H1 (cell line): ENCODE measurements at regions not wholly inside any gene's neighbourhood (a gene's known extent, or its start where the extent isn't known, plus 50 kb on each side); places are given as distances from the start of the nearest gene placed in this dataset.

Source experiments
- CTCF ChIA-PET: fragments of 300-600 bp; sonication (Branson Sonifier 250); formaldehyde crosslinking; loops from one replicate; lab custom pipeline; 2021; ENCODE audit not compliant: partially characterized antibody; lab: Charles Lee
- POLR2A ChIA-PET: fragments of 300-600 bp; sonication (Branson Sonifier 250); formaldehyde crosslinking; loops from one replicate; lab custom pipeline; 2021; ENCODE audit warnings: inconsistent platforms; ENCODE audit not compliant: partially characterized antibody; lab: Charles Lee
- DNase-seq, 2 experiments: peaks; one replicate each; pipeline versions ENCODE4 v3.0.0 to v3.0.0-alpha.2; 2010 to 2022; ENCODE audit warnings: low spot score in 2 of 2, low read depth in 1 of 2, mixed read lengths in 1 of 2
- FAIRE-seq: peaks from 2 replicates; lab custom pipeline; 2011; peaks lifted over from hg19 to GRCh38; lab: Jason Lieb, UNC
- H2AFZ ChIP-seq: 2 replicates; pipeline ENCODE4 v1.8.1; 2012; ENCODE audit warnings: low read length, inconsistent platforms
- H2AK5ac ChIP-seq: 2 replicates; pipeline ENCODE4 v1.6.1; 2013; ENCODE audit warnings: low read depth, low read length
- H2BK120ac ChIP-seq: replicated peaks from 2 replicates; pipeline ENCODE3; 2013; ENCODE audit warnings: low read depth, low read length, inconsistent platforms
- H2BK12ac ChIP-seq: 2 replicates; pipeline ENCODE4 v1.6.1; 2013; ENCODE audit warnings: low read depth, low read length
- H2BK15ac ChIP-seq: 2 replicates; pipeline ENCODE4 v1.6.1; 2013; ENCODE audit warnings: low read length
- H2BK20ac ChIP-seq: 2 replicates; pipeline ENCODE4 v1.6.1; 2013; ENCODE audit warnings: low read length
- H2BK5ac ChIP-seq: 2 replicates; pipeline ENCODE4 v1.6.1; 2013; ENCODE audit warnings: low read depth, low read length
- H3K14ac ChIP-seq: 2 replicates; pipeline ENCODE4 v1.6.1; 2013; ENCODE audit warnings: inconsistent platforms; ENCODE audit not compliant: insufficient read length
- H3K18ac ChIP-seq: 2 replicates; pipeline ENCODE4 v1.6.1; 2013; ENCODE audit warnings: low read length; ENCODE audit errors: extremely low read depth
- H3K23ac ChIP-seq: 2 replicates; pipeline ENCODE4 v1.6.1; 2013; ENCODE audit warnings: inconsistent platforms; ENCODE audit not compliant: insufficient read length
- H3K23me2 ChIP-seq: 2 replicates; pipeline ENCODE4 v1.6.1; 2013; ENCODE audit warnings: low read depth, low read length
- H3K27ac ChIP-seq: 2 replicates; pipeline ENCODE4 v1.6.1; 2011; ENCODE audit warnings: low read depth, low read length, inconsistent platforms
- H3K27me3 ChIP-seq, 4 experiments: replicated peaks in 1 of 4; 1 replicate in 1 of 4; 2 replicates in 3 of 4; pipeline versions ENCODE4 v1.6.1 to v1.8.1; 2011 to 2013; ENCODE audit warnings: low read length in 3 of 4, mild to moderate bottlenecking in 3 of 4, inconsistent platforms in 2 of 4, mixed read lengths in 2 of 4, moderate library complexity in 1 of 4; ENCODE audit not compliant: control insufficient read depth in 3 of 4, insufficient read depth in 3 of 4; ENCODE audit errors: extremely low read depth in 1 of 4
- H3K36me3 ChIP-seq, 4 experiments: 2 replicates each; pipeline versions ENCODE4 v1.6.1 to v1.8.1; 2011 to 2013; ENCODE audit warnings: mild to moderate bottlenecking in 4 of 4, low read length in 3 of 4, moderate library complexity in 2 of 4, control low read depth in 1 of 4, inconsistent platforms in 1 of 4; ENCODE audit not compliant: insufficient read depth in 4 of 4, control insufficient read depth in 2 of 4
- H3K4ac ChIP-seq: replicated peaks from 2 replicates; pipeline ENCODE3; 2013; ENCODE audit warnings: low read length, low read depth, mixed read lengths, inconsistent platforms; ENCODE audit not compliant: insufficient read length
- H3K4me1 ChIP-seq, 4 experiments: replicated peaks in 1 of 4; 1 replicate in 1 of 4; 2 replicates in 3 of 4; pipeline versions ENCODE4 v1.6.1 to v1.8.1; 2011 to 2013; ENCODE audit warnings: low read length in 3 of 4, inconsistent platforms in 2 of 4, mixed read lengths in 1 of 4; ENCODE audit not compliant: insufficient read depth in 4 of 4, control insufficient read depth in 3 of 4
- H3K4me2 ChIP-seq, 2 experiments: 2 replicates each; pipeline versions ENCODE4 v1.6.1 to v1.8.1; 2011 to 2013; ENCODE audit warnings: low read depth in 2 of 2, low read length in 2 of 2, control low read depth in 1 of 2, inconsistent platforms in 1 of 2, mild to moderate bottlenecking in 1 of 2; ENCODE audit not compliant: insufficient read depth in 1 of 2
- H3K4me3 ChIP-seq, 4 experiments: fragments of 200-600, 300-600 bp in 1 of 4; sonication (generic), shearing (Covaris generic), sonication (Bioruptor Twin) in 1 of 4; 2 replicates each; pipeline versions ENCODE4 v1.5.1 to v1.8.1; 2011 to 2016; ENCODE audit warnings: low read length in 4 of 4, low read depth in 3 of 4, control low read depth in 2 of 4, inconsistent platforms in 2 of 4, mild to moderate bottlenecking in 2 of 4, mixed read lengths in 1 of 4, moderate library complexity in 1 of 4; ENCODE audit not compliant: insufficient read depth in 2 of 4; ENCODE audit errors: extremely low read depth in 1 of 4
- H3K56ac ChIP-seq: replicated peaks from 2 replicates; pipeline ENCODE3; 2013; ENCODE audit warnings: low read depth, mild to moderate bottlenecking, mixed read lengths, low read length, inconsistent platforms; ENCODE audit not compliant: insufficient read length
- H3K79me1 ChIP-seq: 2 replicates; pipeline ENCODE4 v1.6.1; 2013; ENCODE audit warnings: low read depth, low read length, control low read depth
- H3K79me2 ChIP-seq, 2 experiments: 2 replicates each; pipeline versions ENCODE4 v1.6.1 to v1.8.1; 2012 to 2013; ENCODE audit warnings: low read length in 2 of 2, mild to moderate bottlenecking in 2 of 2, inconsistent platforms in 1 of 2; ENCODE audit not compliant: insufficient read depth in 2 of 2, control insufficient read depth in 1 of 2
- H3K9ac ChIP-seq, 4 experiments: replicated peaks in 1 of 4; 1 replicate in 1 of 4; 2 replicates in 3 of 4; pipeline versions ENCODE4 v1.6.1 to v1.8.1; 2011 to 2013; ENCODE audit warnings: low read depth in 3 of 4, low read length in 3 of 4, control low read depth in 2 of 4, mild to moderate bottlenecking in 2 of 4, moderate library complexity in 2 of 4, inconsistent platforms in 1 of 4; ENCODE audit errors: extremely low read depth in 1 of 4
- H3K9me3 ChIP-seq, 2 experiments: 2 replicates each; pipeline versions ENCODE4 v1.6.1 to v1.8.1; 2012 to 2013; ENCODE audit warnings: mild to moderate bottlenecking in 2 of 2, moderate library complexity in 2 of 2, control low read depth in 1 of 2, inconsistent platforms in 1 of 2, low read depth in 1 of 2, low read length in 1 of 2, mixed read lengths in 1 of 2; ENCODE audit not compliant: insufficient read depth in 2 of 2
- H4K20me1 ChIP-seq, 2 experiments: replicated peaks in 1 of 2; 2 replicates each; pipeline versions ENCODE3 to v1.8.1; 2011 to 2013; ENCODE audit warnings: inconsistent platforms in 2 of 2, low read length in 2 of 2, mild to moderate bottlenecking in 1 of 2; ENCODE audit not compliant: insufficient read depth in 2 of 2, control insufficient read depth in 1 of 2
- H4K5ac ChIP-seq: 2 replicates; pipeline ENCODE4 v1.6.1; 2013; ENCODE audit warnings: low read length, low read depth, mixed read lengths, inconsistent platforms; ENCODE audit not compliant: insufficient read length
- H4K8ac ChIP-seq: 2 replicates; pipeline ENCODE4 v1.8.0; 2013; ENCODE audit warnings: mild to moderate bottlenecking, moderate library complexity, low read length, inconsistent platforms; ENCODE audit not compliant: insufficient read depth; ENCODE audit errors: extremely low read depth
- H4K91ac ChIP-seq: replicated peaks from 2 replicates; pipeline ENCODE3; 2013; ENCODE audit warnings: low read length, mixed read lengths, inconsistent platforms; ENCODE audit not compliant: insufficient read length
- ASH2L ChIP-seq: fragments of 200-600, 300-600 bp; sonication (generic); IDR thresholded peaks from one replicate; pipeline ENCODE4 v1.7.1; 2017; ENCODE audit warnings: low read length
- BCL11A ChIP-seq, 2 experiments: IDR thresholded peaks; one replicate each; pipeline ENCODE4 v1.6.1; 2011; ENCODE audit warnings: low read depth in 2 of 2, low read length in 2 of 2, mild to moderate bottlenecking in 2 of 2
- CBX8 ChIP-seq: fragments of 300-800, 300-1000 bp; sonication (generic); IDR thresholded peaks from 2 replicates; pipeline ENCODE4 v1.7.1; 2016; ENCODE audit warnings: low read depth, low read length, borderline replicate concordance
- CHD1 ChIP-seq: IDR thresholded peaks from 2 replicates; pipeline ENCODE4 v1.6.1; 2012; ENCODE audit warnings: low read depth, low read length, improper control_type of control experiment
- SP1 ChIP-seq: IDR thresholded peaks from 2 replicates; pipeline ENCODE4 v1.6.1; 2011; ENCODE audit warnings: low read depth, low read length
- SP4 ChIP-seq: IDR thresholded peaks from 2 replicates; pipeline ENCODE4 v1.6.1; 2012; ENCODE audit warnings: low read length, inconsistent platforms
- TBP ChIP-seq: IDR thresholded peaks from 2 replicates; pipeline ENCODE4 v1.6.1; 2011; ENCODE audit warnings: low read depth, low read length, improper control_type of control experiment
- TEAD4 ChIP-seq: IDR thresholded peaks from 2 replicates; pipeline ENCODE4 v1.6.1; 2012; ENCODE audit warnings: low read depth, low read length, inconsistent platforms, mixed read lengths
- WGBS, 2 experiments: shearing (Covaris generic) in 1 of 2; methylation state at CpG; one replicate each; pipeline versions ENCODE4 v1.1.6 to v1.1.7; 2013 to 2015; ENCODE audit warnings: low lambda C conversion rate in 2 of 2, mixed read lengths in 2 of 2, inconsistent platforms in 1 of 2, low coverage in 1 of 2, missing lambda C conversion rate in 1 of 2; ENCODE audit not compliant: insufficient replicate concordance in 2 of 2, insufficient coverage in 1 of 2, insufficient read length in 1 of 2; ENCODE audit errors: extremely low coverage in 1 of 2, missing lambda C conversion rate in 1 of 2; 5-methylcytosine and 5-hydroxymethylcytosine counted together

DNA sequence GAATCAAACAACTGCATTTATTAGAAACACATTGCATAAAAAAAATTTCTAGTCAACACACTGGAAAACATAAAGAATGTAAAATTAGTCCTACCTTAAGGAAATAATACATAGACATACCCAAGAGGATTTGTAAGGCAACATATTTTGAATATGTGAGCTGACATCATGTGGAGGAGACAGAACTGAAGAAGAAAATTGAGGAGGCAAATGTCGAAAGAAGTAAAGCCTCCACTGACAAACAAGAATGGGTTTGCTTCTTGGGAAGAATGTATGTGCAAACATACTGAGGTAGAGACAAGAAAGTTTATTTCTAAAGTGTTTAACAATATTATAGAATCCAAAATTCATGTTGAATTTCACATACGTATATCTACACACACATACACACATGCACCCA lies 363.0 kb upstream of the PDE4D start:
- no peak overlapping the region for H3K56ac ChIP-seq
- no peak overlapping the region for H2AFZ ChIP-seq
- no peak overlapping the region for H2AK5ac ChIP-seq
- no peaks in the 10 kb centered on the region for H3K79me2 ChIP-seq
- H3K36me3 ChIP-seq = no peaks in the 10 kb centered on the region
- DNase-seq (no peak), FAIRE-seq (no peak)
- H4K8ac ChIP-seq = no peak overlapping the region
- ChIA-PET POLR2A (no interaction called here), CTCF (interaction anchor here (1.7 kb wide), 1 partner anchor 15 kb away, joined by 5 read pairs; no protein-coding TSS in a partner anchor)
- no peak overlapping the region for H2BK12ac ChIP-seq
- no peak overlapping the region for H2BK15ac ChIP-seq
- H4K20me1 ChIP-seq = no peaks in the 10 kb centered on the region
- H3K23ac ChIP-seq = no peak overlapping the region
- no peak overlapping the region for H2BK20ac ChIP-seq
- no peaks in the 10 kb centered on the region for H3K23me2 ChIP-seq
- H3K14ac ChIP-seq = no peak overlapping the region
- no peak overlapping the region for H3K18ac ChIP-seq
- H3K27ac ChIP-seq = no peak overlapping the region
- H3K27me3 ChIP-seq = no peaks in the 10 kb centered on the region
- no peak for TF ChIP-seq TEAD4
- no peak for TF ChIP-seq CHD1
- TF ChIP-seq CBX8 = no peak
- no peak for TF ChIP-seq SP4
- TF ChIP-seq SP1 = no peak
- TF ChIP-seq TBP = no peak
- no peak for TF ChIP-seq ASH2L
- no peak for TF ChIP-seq BCL11A (IDR thresholded peaks at IDR 0.05; ENCODE audit: low read depth in 2 of 2, low read length in 2 of 2)
- no peak overlapping the region for H3K4ac ChIP-seq
- no peak overlapping the region for H3K9ac ChIP-seq
- no peak overlapping the region for H4K5ac ChIP-seq
- no peak overlapping the region for H2BK5ac ChIP-seq
- H3K4me2 ChIP-seq = no peak overlapping the region
- no peaks in the 10 kb centered on the region for H3K79me1 ChIP-seq
- no peak overlapping the region for H4K91ac ChIP-seq
- 93% methylated on average over 2 of the region's 2 CpGs; no CpG with 5 or more reads in 1 of the 2 experiments for WGBS, 2 experiments
- H2BK120ac ChIP-seq = no peak overlapping the region
- H3K4me1 ChIP-seq = no peaks in the 10 kb centered on the region
- H3K9me3 ChIP-seq = no peaks in the 10 kb centered on the region
- no peak overlapping the region for H3K4me3 ChIP-seq
